MV-4-11 (cell line): ENCODE measurements at regions not wholly inside any gene's neighbourhood (a gene's known extent, or its start where the extent isn't known, plus 50 kb on each side); places are given as distances from the start of the nearest gene placed in this dataset.

Experiments
- DNase-seq: peaks from one replicate; lab custom pipeline; 2025; lab: John Stamatoyannopoulos, UW

- DNase-seq, result no peak
Measured at GRCh38 chr16:55380485-55380884, 56.5 kb downstream of the IRX6 start.

DNA sequence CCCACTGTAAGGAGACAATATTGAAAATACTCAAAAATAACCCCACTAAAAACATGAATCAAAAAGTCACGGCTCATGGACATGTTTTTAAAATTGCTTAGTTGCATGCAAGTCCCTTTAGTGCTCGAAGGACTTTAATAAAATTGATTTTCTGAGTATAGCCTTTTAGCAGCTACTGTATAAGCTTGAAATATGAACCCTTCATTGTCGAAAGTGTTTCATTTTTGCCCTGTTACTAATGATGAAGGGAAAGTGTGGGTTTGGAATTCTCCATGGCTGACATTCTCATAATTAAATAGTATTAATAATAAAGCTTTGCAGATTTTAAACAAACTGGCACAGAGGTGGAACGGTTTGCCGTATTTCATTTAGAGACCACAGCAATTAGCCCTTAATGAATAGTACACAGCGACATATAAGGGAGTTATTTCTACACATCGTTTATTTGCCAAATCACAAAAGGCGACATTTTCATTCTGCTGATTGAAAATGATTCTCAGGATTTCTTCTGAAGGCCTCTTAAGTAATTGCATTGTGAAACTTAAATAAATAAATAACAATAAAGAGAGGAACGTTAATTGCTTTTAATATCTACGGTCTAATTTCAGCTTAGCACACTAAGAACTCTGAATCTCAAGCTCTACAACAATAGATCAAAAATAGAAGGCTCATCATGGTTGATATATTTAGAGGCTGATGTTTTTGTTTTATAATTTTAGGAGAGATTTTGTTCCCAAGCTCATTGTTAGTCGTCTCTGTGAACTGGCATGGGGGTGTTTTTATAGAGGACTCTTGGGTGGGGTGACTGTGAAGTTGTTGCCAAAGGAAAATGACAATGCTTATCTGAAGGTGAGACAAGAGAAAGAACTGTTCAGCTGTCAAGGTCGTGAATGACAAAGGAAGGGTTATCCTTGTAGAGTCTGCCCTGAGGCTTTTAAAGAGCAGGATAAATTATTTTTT, 60.6 kb downstream of the IRX6 start:
- DNase-seq, result no peak

DNA sequence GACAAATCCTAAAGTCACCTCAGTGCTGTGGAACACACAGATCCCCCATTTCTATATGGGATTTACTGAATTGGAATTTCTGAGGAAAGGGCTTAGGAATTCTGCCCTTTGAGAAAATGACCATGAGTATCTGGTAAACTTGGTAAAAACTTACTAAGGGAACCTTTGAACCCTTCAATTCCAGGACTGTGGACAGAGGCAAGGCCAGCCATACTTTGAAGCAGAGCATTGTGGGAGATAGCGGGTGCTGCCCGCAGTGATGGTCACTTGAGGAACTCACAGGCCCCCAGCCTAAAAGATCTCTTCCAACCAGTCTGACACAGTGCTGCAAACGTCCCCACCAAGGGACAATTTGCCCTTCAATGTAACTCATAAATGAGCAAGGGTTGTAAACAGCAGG, 61.4 kb downstream of the IRX6 start:
- DNase-seq, result no peak

GRCh38 chr16:55386534-55387296, 62.7 kb downstream of the IRX6 start:
- DNase-seq, result no peak

GRCh38 chr16:55388131-55388862, 64.3 kb downstream of the IRX6 start:
- no peak for DNase-seq

DNA sequence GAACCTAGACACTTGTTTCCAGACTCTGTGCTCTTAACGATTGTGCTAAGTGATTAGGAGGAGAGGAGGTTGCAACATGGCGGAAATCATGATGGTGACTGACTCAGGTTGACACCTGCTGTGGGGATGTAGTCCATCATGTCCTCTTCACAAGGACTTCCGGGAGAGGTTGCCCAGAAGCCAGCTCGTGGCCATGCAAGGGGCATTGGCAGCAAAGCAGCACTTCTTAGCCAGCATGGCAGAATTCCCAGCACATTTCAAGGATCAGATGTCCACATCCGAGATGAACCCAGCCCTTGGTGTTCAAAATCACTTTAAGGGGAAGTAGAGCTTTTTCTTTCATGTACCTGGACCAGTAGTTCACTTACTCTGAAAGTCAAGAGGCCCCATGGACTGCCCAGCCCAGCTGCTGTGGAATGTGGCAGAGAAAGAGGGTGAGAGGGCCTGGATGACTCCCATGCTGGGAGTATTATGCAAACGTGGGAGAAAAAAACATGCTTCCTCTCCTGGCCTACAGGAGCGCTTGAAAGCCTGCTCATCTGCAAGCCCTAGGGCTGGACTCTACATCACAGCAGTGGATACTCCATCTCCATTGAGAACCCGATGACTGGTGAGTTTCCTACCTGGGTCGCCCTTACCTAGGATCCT, 65.5 kb downstream of the IRX6 start:
- no peak for DNase-seq

- no peak for DNase-seq
Measured at GRCh38 chr16:55390630-55391237, 66.7 kb downstream of the IRX6 start.

DNA sequence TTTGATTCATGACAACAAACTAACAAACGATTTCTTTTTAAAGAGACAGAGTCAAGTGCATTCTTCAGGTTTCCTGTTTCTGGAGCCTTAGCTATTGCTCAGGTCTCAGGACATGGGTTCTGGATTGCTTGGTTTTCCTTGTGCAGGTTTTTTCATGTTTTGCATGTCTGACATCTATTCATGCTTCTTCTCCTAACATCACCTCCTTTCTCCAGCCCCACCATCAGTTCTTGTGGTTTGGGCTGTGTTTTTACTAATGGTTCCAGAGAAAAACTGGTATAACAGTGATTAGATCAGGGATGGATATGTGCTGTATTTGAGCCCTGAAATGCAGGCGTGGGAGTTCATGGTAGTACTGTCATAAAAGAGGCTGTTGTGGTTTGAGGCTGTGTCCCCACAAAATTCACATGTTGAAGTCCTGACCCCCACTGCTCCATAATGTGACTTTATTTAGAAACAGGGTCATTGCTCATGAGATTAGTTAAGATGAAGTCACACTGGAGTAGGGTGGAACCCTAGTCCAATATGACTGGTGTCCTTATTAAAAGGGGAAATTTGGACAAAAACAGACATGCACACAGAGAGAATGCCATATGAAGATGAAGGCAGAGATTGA, 67.9 kb downstream of the IRX6 start:
- DNase-seq, result peak; percentile 37

DNA sequence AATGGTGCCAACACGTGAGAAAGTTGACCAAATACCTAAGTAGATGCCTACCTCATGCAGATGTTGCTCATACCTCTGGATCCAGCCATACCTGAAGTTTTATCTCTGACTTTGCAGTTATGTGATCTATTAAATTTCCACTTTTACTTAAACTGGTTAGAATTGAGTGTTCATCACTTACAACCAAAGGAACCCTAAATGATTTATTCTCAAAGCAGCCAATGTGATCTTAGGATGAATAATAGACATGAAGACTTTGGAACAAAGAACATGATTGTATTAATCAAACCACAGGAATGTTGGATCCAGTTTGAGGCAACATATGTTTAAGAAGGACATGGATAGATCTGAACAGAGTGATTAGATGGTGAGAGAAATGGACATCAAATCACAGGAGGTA, 68.7 kb downstream of the IRX6 start:
- no peak for DNase-seq

GRCh38 chr16:55393991-55394390, 70.0 kb downstream of the IRX6 start:
- no peak for DNase-seq

- no peak for DNase-seq
Measured at GRCh38 chr16:55398762-55399161, 74.8 kb downstream of the IRX6 start.

DNA sequence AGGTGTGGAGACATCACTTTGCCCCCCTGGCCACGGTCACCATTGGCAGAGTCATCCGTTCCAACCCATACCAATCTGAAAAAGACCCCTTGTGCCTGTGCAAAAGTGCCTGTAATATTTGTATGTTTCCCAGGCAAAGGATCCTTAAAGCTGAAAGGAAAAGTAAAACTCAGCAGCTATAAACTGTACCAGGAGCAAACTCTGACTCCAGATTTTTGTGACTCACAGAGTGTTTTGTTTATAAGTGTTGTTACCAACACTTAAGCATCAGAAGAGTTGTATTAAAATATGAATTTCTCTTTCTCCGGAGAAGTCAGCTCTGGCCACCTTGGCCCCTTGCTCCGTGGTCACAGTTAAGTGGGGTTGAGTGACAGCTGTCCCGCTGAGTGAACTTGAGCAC, 75.9 kb downstream of the IRX6 start:
- no peak for DNase-seq

- no peak for DNase-seq
Measured at GRCh38 chr16:55401046-55401445, 77.0 kb downstream of the IRX6 start.

- no peak for DNase-seq
Measured at GRCh38 chr16:55403464-55403863, 75.5 kb upstream of the MMP2 start.

GRCh38 chr16:55406651-55407050, 72.3 kb upstream of the MMP2 start:
- DNase-seq, result no peak

DNA sequence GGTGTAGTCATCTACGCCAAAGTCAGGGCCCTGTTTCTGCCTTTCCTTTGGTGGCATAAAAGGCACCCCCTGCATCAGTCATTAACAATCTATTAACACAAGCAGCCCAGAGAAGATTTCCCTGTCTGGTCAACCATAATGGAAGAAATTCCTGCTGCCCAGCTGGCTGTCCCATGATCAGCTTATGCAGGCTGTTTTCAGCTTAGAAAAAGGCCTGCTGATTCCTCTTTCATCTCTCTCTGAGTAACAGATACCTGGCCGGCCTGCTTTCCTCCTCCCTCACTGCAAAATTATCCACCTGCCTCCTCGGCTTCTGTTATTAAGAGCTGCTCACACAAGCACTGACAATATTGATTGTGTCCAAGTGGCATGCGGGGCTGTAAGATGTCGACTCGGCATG, 70.3 kb upstream of the MMP2 start:
- DNase-seq, result no peak

- no peak for DNase-seq
Measured at GRCh38 chr16:55411231-55411630, 67.8 kb upstream of the MMP2 start.

DNA sequence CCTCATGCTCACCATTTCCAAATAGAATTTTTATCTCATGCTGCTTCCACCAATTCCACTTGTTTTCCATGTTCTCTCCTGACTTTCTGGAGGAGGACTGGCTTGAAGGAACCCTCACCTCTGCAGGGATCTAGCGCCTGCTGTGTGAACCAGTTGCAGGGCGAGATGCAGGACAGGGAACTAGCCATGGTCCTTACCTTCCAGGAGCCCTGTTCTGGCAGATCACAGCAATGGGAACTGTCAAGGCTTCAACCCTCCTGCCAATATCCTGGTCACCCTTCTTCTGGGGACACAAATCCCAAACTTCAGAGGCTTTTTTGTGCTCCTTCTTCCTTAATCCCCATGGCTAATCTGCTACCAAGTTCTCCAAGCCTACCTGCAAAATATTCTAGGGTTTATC, 60.4 kb upstream of the MMP2 start:
- DNase-seq, result no peak

GRCh38 chr16:55421226-55421625, 57.8 kb upstream of the MMP2 start:
- DNase-seq, result no peak

DNA sequence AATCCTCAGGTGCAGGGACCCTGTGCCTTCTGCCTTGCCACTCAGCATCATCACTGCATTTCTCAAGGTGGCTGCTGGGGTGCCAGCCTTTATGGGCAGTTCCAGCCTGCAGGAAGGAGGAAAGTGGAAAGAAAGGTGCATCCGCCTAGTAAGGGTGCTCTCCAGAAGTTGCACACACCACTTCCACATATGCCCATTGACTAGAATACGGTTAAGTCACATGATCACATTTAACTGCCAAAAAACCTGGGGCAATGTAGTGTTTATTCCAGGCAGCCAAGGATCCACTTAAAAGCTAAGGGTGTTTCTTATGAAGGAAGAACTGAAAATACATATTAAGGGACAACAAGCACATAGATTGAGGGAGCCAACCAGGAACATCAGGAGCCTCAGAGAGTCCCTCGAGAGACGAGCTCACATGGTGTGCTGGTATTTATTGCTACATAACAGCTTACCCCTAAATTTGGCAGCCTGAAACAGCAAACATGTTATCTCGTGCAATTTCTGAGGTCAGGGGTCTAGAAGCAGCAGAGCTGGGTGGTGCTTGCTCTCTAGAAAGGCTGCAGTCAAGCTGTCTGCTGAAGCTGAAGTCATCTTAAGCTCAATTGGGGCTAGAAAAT, 52.0 kb upstream of the MMP2 start:
- peak; percentile 48 for DNase-seq
